H9 (cell line): ENCODE measurements at regions not wholly inside any gene's neighbourhood (a gene's known extent, or its start where the extent isn't known, plus 50 kb on each side); places are given as distances from the start of the nearest gene placed in this dataset.

Experiments used
- DNase-seq: peaks from one replicate; pipeline ENCODE4 v3.0.0-alpha.2; 2017
- H2AFZ ChIP-seq: one replicate; pipeline ENCODE4 v1.6.1; 2013; ENCODE audit warnings: mild to moderate bottlenecking, low read length, control low read depth, moderate library complexity
- H2AK5ac ChIP-seq: 2 replicates; pipeline ENCODE4 v1.6.1; 2013; ENCODE audit warnings: low read length, control low read depth, mixed read lengths; ENCODE audit not compliant: insufficient read length
- H2BK120ac ChIP-seq: one replicate; pipeline ENCODE4 v1.6.1; 2013; ENCODE audit warnings: low read depth, mild to moderate bottlenecking, low read length, control low read depth, inconsistent platforms; ENCODE audit not compliant: poor library complexity, severe bottlenecking
- H2BK12ac ChIP-seq: 2 replicates; pipeline ENCODE4 v1.6.1; 2013; ENCODE audit warnings: low read length, control low read depth, mixed read lengths, low read depth; ENCODE audit not compliant: insufficient read length
- H2BK15ac ChIP-seq: 2 replicates; pipeline ENCODE4 v1.6.1; 2013; ENCODE audit warnings: low read depth, low read length, control low read depth
- H2BK20ac ChIP-seq: one replicate; pipeline ENCODE4 v1.6.1; 2013; ENCODE audit warnings: low read depth, mild to moderate bottlenecking, low read length, control low read depth, inconsistent platforms; ENCODE audit not compliant: poor library complexity, severe bottlenecking
- H2BK5ac ChIP-seq: 2 replicates; pipeline ENCODE4 v1.6.1; 2013; ENCODE audit warnings: low read length, control low read depth, mixed read lengths; ENCODE audit not compliant: insufficient read length
- H3K14ac ChIP-seq: 2 replicates; pipeline ENCODE4 v1.6.1; 2013; ENCODE audit warnings: low read length, control low read depth; ENCODE audit not compliant: insufficient read depth
- H3K18ac ChIP-seq: 2 replicates; pipeline ENCODE4 v1.6.1; 2013; ENCODE audit warnings: low read depth, mild to moderate bottlenecking, mixed read lengths, low read length, control low read depth; ENCODE audit not compliant: insufficient read length
- H3K23ac ChIP-seq: 2 replicates; pipeline ENCODE4 v1.6.1; 2013; ENCODE audit warnings: low read length, control low read depth, mixed read lengths, low read depth; ENCODE audit not compliant: insufficient read length
- H3K23me2 ChIP-seq: 2 replicates; pipeline ENCODE4 v1.6.1; 2013; ENCODE audit warnings: low read depth, mild to moderate bottlenecking, mixed read lengths, low read length, control low read depth; ENCODE audit not compliant: insufficient read length, poor library complexity, severe bottlenecking
- H3K27ac ChIP-seq: 2 replicates; pipeline ENCODE4 v1.5.1; 2013; ENCODE audit warnings: low read length, control low read depth, mixed read lengths, low read depth; ENCODE audit not compliant: insufficient read length
- H3K27me3 ChIP-seq: 2 replicates; pipeline ENCODE4 v1.6.1; 2013; ENCODE audit warnings: low read length, control low read depth, inconsistent platforms; ENCODE audit not compliant: insufficient read depth
- H3K4ac ChIP-seq: 2 replicates; pipeline ENCODE4 v1.6.1; 2013; ENCODE audit warnings: low read depth, mild to moderate bottlenecking, control low read depth, inconsistent platforms, low read length, moderate library complexity
- H3K4me1 ChIP-seq: 2 replicates; pipeline ENCODE4 v1.6.1; 2013; ENCODE audit warnings: low read length, control low read depth, inconsistent platforms; ENCODE audit not compliant: insufficient read depth
- H3K4me2 ChIP-seq: 2 replicates; pipeline ENCODE4 v1.6.1; 2013; ENCODE audit warnings: low read length, control low read depth, mixed read lengths; ENCODE audit not compliant: insufficient read length, insufficient read depth
- H3K56ac ChIP-seq: 2 replicates; pipeline ENCODE4 v1.6.1; 2013; ENCODE audit warnings: low read depth, mild to moderate bottlenecking, mixed read lengths, low read length, control low read depth; ENCODE audit not compliant: insufficient read length
- H3K79me1 ChIP-seq: 2 replicates; pipeline ENCODE4 v1.6.1; 2013; ENCODE audit warnings: low read depth, mild to moderate bottlenecking, moderate library complexity, low read length, control low read depth, inconsistent platforms; ENCODE audit not compliant: insufficient read depth, poor library complexity, severe bottlenecking
- H3K79me2 ChIP-seq: 2 replicates; pipeline ENCODE4 v1.6.1; 2013; ENCODE audit warnings: low read length, control low read depth, inconsistent platforms; ENCODE audit not compliant: insufficient read depth
- H3K9ac ChIP-seq: 2 replicates; pipeline ENCODE4 v1.6.1; 2013; ENCODE audit warnings: low read length, control low read depth, mixed read lengths; ENCODE audit not compliant: insufficient read length; ENCODE audit errors: extremely low read depth
- H3K9me3 ChIP-seq: one replicate; pipeline ENCODE4 v1.6.1; 2013; ENCODE audit warnings: low read depth, low read length, inconsistent platforms; ENCODE audit not compliant: control insufficient read depth
- H3T11ph ChIP-seq: one replicate; pipeline ENCODE4 v1.6.1; 2013; ENCODE audit warnings: mild to moderate bottlenecking, low read length, control low read depth, inconsistent platforms
- H4K20me1 ChIP-seq: one replicate; pipeline ENCODE4 v1.6.1; 2013; ENCODE audit not compliant: control insufficient read depth, insufficient read length, insufficient read depth
- H4K5ac ChIP-seq: 2 replicates; pipeline ENCODE4 v1.6.1; 2013; ENCODE audit warnings: low read depth, mild to moderate bottlenecking, mixed read lengths, low read length, control low read depth; ENCODE audit not compliant: insufficient read length
- H4K8ac ChIP-seq: replicated peaks from 2 replicates; pipeline ENCODE4 v1.6.1; 2013; ENCODE audit warnings: low read length, control low read depth, mixed read lengths, low read depth; ENCODE audit not compliant: insufficient read length
- H4K91ac ChIP-seq: 2 replicates; pipeline ENCODE4 v1.6.1; 2013; ENCODE audit warnings: low read depth, mild to moderate bottlenecking, moderate library complexity, mixed read lengths, low read length, control low read depth; ENCODE audit not compliant: insufficient read length
- H3K27ac Mint-ChIP-seq, 3 experiments: 2 replicates in 2 of 3; 3 replicates in 1 of 3; pipeline ENCODE4 v1.8.0; 2020 to 2021; ENCODE audit warnings: mixed read lengths in 3 of 3, mild to moderate bottlenecking in 1 of 3, moderate library complexity in 1 of 3
- H3K27me3 Mint-ChIP-seq: 2 replicates; pipeline ENCODE4 v1.8.0; 2021; ENCODE audit warnings: low read depth, mild to moderate bottlenecking, moderate library complexity, mixed read lengths
- H3K36me3 Mint-ChIP-seq, 3 experiments: 2 replicates in 2 of 3; 3 replicates in 1 of 3; pipeline ENCODE4 v1.8.0; 2020 to 2021; ENCODE audit warnings: low read depth in 3 of 3, mixed read lengths in 3 of 3; ENCODE audit not compliant: insufficient read depth in 1 of 3
- H3K4me1 Mint-ChIP-seq, 2 experiments: 2 replicates each; pipeline ENCODE4 v1.8.0; 2020; ENCODE audit warnings: mixed read lengths in 2 of 2
- H3K4me3 Mint-ChIP-seq, 2 experiments: 2 replicates in 1 of 2; 3 replicates in 1 of 2; pipeline ENCODE4 v1.8.0; 2020 to 2021; ENCODE audit warnings: mild to moderate bottlenecking in 2 of 2, mixed read lengths in 2 of 2, moderate library complexity in 1 of 2
- H3K9me3 Mint-ChIP-seq, 2 experiments: 2 replicates in 1 of 2; 3 replicates in 1 of 2; pipeline ENCODE4 v1.8.0; 2020; ENCODE audit warnings: mild to moderate bottlenecking in 2 of 2, mixed read lengths in 2 of 2, moderate library complexity in 1 of 2
- WGBS: extraction: QIAGEN DNeasy Blood & Tissue Kit; methylation state at CpG from one replicate; pipeline ENCODE4 v1.1.7; 2013; ENCODE audit warnings: missing lambda C conversion rate, low lambda C conversion rate, mixed read lengths; ENCODE audit not compliant: insufficient read length; ENCODE audit errors: extremely low coverage; 5-methylcytosine and 5-hydroxymethylcytosine counted together
- TF ChIP-seq, protein P1 (sequence below): fragments of 200-600 bp; sonication (generic); conservative IDR thresholded peaks from 3 replicates; pipeline ENCODE4 v1.8.0; 2021; ENCODE audit warnings: antibody characterized with exemption, mild to moderate bottlenecking

DNA sequence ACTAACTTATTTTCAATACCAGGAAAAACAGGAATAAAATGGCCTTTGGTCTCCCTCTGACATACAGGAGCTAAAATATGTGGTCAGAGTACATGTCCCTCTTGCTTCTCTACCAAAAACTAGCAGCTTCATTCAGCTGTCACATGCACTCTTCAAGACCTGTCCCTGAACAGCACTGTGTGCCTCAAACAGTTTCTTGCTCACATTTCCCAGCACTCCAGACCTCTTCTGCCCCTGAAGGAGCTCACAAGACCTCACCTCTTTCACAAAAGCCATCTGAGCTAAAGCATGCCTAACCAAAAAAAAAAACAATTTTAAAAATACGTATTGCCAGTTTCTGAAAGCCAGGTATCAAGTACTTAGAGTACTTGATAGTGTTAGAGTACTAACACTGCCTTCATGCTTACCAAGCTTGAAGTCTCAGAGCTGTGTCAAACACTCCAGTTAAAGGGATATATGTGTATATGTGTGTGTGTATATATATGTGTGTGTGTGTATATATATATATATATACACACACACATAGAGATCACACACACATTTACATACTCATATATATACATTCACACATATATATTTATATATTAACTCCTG, 148.3 kb upstream of the POU3F2 start:
- Histone ChIP-seq H3K18ac (no peak overlapping the region), H3K79me1 (no peaks in the 10 kb centered on the region), H3K27me3 (no peaks in the 10 kb centered on the region), H3T11ph (no peak overlapping the region), H2BK15ac (no peak overlapping the region), H2BK20ac (no peak overlapping the region), H3K9ac (no peak overlapping the region), H4K91ac (no peak overlapping the region), H3K23ac (no peak overlapping the region), H3K4me2 (no peak overlapping the region), H3K79me2 (no peaks in the 10 kb centered on the region; the same call in 1 of the 2 replicates), H3K14ac (no peak overlapping the region), H3K4me1 (no peaks in the 10 kb centered on the region), H3K27ac (no peak overlapping the region), H3K9me3 (no peaks in the 10 kb centered on the region), H3K4ac (no peak overlapping the region), H2BK12ac (no peak overlapping the region), H2AFZ (no peak overlapping the region), H3K56ac (no peak overlapping the region), H4K8ac (no peak overlapping the region), H4K20me1 (no peaks in the 10 kb centered on the region), H2BK5ac (no peak overlapping the region), H4K5ac (no peak overlapping the region), H3K23me2 (no peaks in the 10 kb centered on the region), H2AK5ac (no peak overlapping the region), H2BK120ac (no peak overlapping the region)
- TF ChIP-seq, protein P1, sequence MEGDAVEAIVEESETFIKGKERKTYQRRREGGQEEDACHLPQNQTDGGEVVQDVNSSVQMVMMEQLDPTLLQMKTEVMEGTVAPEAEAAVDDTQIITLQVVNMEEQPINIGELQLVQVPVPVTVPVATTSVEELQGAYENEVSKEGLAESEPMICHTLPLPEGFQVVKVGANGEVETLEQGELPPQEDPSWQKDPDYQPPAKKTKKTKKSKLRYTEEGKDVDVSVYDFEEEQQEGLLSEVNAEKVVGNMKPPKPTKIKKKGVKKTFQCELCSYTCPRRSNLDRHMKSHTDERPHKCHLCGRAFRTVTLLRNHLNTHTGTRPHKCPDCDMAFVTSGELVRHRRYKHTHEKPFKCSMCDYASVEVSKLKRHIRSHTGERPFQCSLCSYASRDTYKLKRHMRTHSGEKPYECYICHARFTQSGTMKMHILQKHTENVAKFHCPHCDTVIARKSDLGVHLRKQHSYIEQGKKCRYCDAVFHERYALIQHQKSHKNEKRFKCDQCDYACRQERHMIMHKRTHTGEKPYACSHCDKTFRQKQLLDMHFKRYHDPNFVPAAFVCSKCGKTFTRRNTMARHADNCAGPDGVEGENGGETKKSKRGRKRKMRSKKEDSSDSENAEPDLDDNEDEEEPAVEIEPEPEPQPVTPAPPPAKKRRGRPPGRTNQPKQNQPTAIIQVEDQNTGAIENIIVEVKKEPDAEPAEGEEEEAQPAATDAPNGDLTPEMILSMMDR: no peak
- no peak for DNase-seq
- no peak overlapping the region for H3K4me3 Mint-ChIP-seq
- H3K9me3 Mint-ChIP-seq: no peaks in the 10 kb centered on the region
- H3K27ac Mint-ChIP-seq: no peak overlapping the region
- WGBS: no CpG with 5 or more reads among the region's 1 CpG
- H3K4me1 Mint-ChIP-seq: no peaks in the 10 kb centered on the region
- H3K36me3 Mint-ChIP-seq: no peaks in the 10 kb centered on the region
- peaks cover 2% of the 10 kb centered on the region for H3K27me3 Mint-ChIP-seq
